ENCODE measurements at regions not wholly inside any gene's neighbourhood (a gene's known extent, or its start where the extent isn't known, plus 50 kb on each side); places are given as distances from the start of the nearest gene placed in this dataset.

- no peak overlapping the region for H3K4me3 Mint-ChIP-seq (ENCODE audit: unreplicated experiment)
- no peaks in the 10 kb centered on the region for H3K36me3 Mint-ChIP-seq (ENCODE audit: unreplicated experiment)
- no peaks in the 10 kb centered on the region for H3K9me3 Mint-ChIP-seq (ENCODE audit: unreplicated experiment)
- peaks cover 13% of the 10 kb centered on the region for H3K27me3 Mint-ChIP-seq (ENCODE audit: unreplicated experiment)
- H3K27ac Mint-ChIP-seq (ENCODE audit: unreplicated experiment), result no peak overlapping the region
- H3K4me1 Mint-ChIP-seq (ENCODE audit: unreplicated experiment), result peaks cover 3% of the 10 kb centered on the region
- DNase-seq (ENCODE audit: extremely low spot score, unreplicated experiment), result no peak
- TF ChIP-seq CTCF (IDR thresholded peaks at IDR 0.05), result no peak
Observed at GRCh38 chr3:103494011-103494410, 1059.2 kb downstream of the ZPLD1 start.

- no peak overlapping the region for H3K4me3 Mint-ChIP-seq (ENCODE audit: unreplicated experiment)
- H3K36me3 Mint-ChIP-seq (ENCODE audit: unreplicated experiment), result no peaks in the 10 kb centered on the region
- H3K27me3 Mint-ChIP-seq (ENCODE audit: unreplicated experiment), result peaks cover 13% of the 10 kb centered on the region
- H3K4me1 Mint-ChIP-seq (ENCODE audit: unreplicated experiment), result peaks cover 6% of the 10 kb centered on the region
- no peak for DNase-seq (ENCODE audit: extremely low spot score, unreplicated experiment)
- no peaks in the 10 kb centered on the region for H3K9me3 Mint-ChIP-seq (ENCODE audit: unreplicated experiment)
- H3K27ac Mint-ChIP-seq (ENCODE audit: unreplicated experiment), result no peak overlapping the region
- TF ChIP-seq CTCF (IDR thresholded peaks at IDR 0.05), result no peak
Observed at GRCh38 chr3:103494512-103494911, 1059.7 kb downstream of the ZPLD1 start.

GRCh38 chr3:103495186-103495585, 1060.4 kb downstream of the ZPLD1 start:
- Mint-ChIP-seq H3K4me3 (ENCODE audit: unreplicated experiment) (no peak overlapping the region), H3K4me1 (ENCODE audit: unreplicated experiment) (peaks cover 6% of the 10 kb centered on the region), H3K36me3 (ENCODE audit: unreplicated experiment) (no peaks in the 10 kb centered on the region), H3K27ac (ENCODE audit: unreplicated experiment) (no peak overlapping the region), H3K9me3 (ENCODE audit: unreplicated experiment) (no peaks in the 10 kb centered on the region), H3K27me3 (ENCODE audit: unreplicated experiment) (peaks cover 9% of the 10 kb centered on the region)
- no peak for TF ChIP-seq CTCF (IDR thresholded peaks at IDR 0.05)
- DNase-seq (ENCODE audit: extremely low spot score, unreplicated experiment), result no peak

GRCh38 chr3:103499132-103499900, 1064.5 kb downstream of the ZPLD1 start:
- no peak overlapping the region for H3K4me3 Mint-ChIP-seq (ENCODE audit: unreplicated experiment)
- H3K9me3 Mint-ChIP-seq (ENCODE audit: unreplicated experiment), result no peaks in the 10 kb centered on the region
- no peak for DNase-seq (ENCODE audit: extremely low spot score, unreplicated experiment)
- TF ChIP-seq CTCF (IDR thresholded peaks at IDR 0.05), result no peak
- no peak overlapping the region for H3K27ac Mint-ChIP-seq (ENCODE audit: unreplicated experiment)
- no peaks in the 10 kb centered on the region for H3K36me3 Mint-ChIP-seq (ENCODE audit: unreplicated experiment)
- peaks cover 6% of the 10 kb centered on the region for H3K4me1 Mint-ChIP-seq (ENCODE audit: unreplicated experiment)
- peaks cover 3% of the 10 kb centered on the region for H3K27me3 Mint-ChIP-seq (ENCODE audit: unreplicated experiment)

GRCh38 chr3:103499967-103500366, 1065.2 kb downstream of the ZPLD1 start:
- Mint-ChIP-seq H3K9me3 (ENCODE audit: unreplicated experiment) (no peaks in the 10 kb centered on the region), H3K4me1 (ENCODE audit: unreplicated experiment) (peaks cover 6% of the 10 kb centered on the region), H3K36me3 (ENCODE audit: unreplicated experiment) (no peaks in the 10 kb centered on the region), H3K27me3 (ENCODE audit: unreplicated experiment) (peaks cover 2% of the 10 kb centered on the region), H3K27ac (ENCODE audit: unreplicated experiment) (no peak overlapping the region), H3K4me3 (ENCODE audit: unreplicated experiment) (no peak overlapping the region)
- DNase-seq (ENCODE audit: extremely low spot score, unreplicated experiment), result no peak
- TF ChIP-seq CTCF (IDR thresholded peaks at IDR 0.05), result no peak
